AG09319 (cell line): ENCODE measurements at regions not wholly inside any gene's neighbourhood (a gene's known extent, or its start where the extent isn't known, plus 50 kb on each side); places are given as distances from the start of the nearest gene placed in this dataset.

Experiments
- DNase-seq: peaks from one replicate; pipeline ENCODE4 v3.0.0-alpha.2; 2010; ENCODE audit warnings: low read depth; ENCODE audit errors: extremely low read depth
- TF ChIP-seq, protein P1 (sequence below): IDR thresholded peaks from 2 replicates; pipeline ENCODE4 v1.5.1; 2011; ENCODE audit warnings: low read depth, mild to moderate bottlenecking, inconsistent platforms, low read length, moderate library complexity

DNA sequence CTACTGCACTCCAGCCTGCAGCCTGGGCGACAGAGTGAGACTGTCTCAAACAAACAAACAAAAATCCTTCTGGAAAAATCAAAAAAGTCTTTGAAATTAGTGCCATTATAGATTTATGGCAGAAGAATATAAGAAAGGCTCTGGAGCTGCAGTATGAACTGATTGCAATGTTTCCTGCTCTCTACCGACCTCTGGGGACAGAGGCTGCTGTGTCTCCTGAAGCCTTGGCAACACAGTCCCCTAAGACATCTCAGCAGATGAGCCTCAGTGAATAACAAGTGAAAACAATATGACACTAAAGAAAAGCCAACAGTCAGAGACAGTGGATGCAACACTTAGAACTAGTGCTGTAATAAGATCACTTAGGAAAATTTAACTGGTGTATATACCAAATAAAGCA is 494.9 kb upstream of the LRATD1 start:
- DNase-seq: no peak
- TF ChIP-seq, protein P1, sequence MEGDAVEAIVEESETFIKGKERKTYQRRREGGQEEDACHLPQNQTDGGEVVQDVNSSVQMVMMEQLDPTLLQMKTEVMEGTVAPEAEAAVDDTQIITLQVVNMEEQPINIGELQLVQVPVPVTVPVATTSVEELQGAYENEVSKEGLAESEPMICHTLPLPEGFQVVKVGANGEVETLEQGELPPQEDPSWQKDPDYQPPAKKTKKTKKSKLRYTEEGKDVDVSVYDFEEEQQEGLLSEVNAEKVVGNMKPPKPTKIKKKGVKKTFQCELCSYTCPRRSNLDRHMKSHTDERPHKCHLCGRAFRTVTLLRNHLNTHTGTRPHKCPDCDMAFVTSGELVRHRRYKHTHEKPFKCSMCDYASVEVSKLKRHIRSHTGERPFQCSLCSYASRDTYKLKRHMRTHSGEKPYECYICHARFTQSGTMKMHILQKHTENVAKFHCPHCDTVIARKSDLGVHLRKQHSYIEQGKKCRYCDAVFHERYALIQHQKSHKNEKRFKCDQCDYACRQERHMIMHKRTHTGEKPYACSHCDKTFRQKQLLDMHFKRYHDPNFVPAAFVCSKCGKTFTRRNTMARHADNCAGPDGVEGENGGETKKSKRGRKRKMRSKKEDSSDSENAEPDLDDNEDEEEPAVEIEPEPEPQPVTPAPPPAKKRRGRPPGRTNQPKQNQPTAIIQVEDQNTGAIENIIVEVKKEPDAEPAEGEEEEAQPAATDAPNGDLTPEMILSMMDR: no peak

DNA sequence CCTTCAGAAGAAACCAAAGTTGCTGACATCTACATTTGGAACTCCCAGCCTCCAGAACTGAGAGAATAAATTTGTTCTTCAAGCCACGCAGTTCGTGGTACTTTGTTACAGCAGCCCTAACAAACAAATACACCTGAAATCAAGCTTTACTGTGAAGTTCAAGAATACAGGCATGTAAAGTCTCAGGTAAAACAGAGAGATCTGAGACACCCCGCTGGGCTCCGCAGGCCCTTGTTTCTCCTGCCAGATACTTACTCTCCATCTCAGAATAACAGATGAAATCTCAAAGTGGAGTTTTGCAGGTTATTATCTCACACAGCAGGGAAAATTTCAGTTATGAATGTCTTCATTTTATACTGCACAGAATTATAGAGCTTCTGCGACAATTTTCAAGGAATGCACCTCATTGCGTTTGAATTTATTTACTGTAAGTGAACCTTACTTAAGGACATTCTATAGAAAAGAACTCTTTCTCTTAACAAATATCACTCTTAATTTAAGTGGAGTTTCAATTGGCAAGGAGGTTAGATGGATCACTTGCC is 492.4 kb upstream of the LRATD1 start:
- TF ChIP-seq, protein P1: no peak
- no peak for DNase-seq

- TF ChIP-seq, protein P1: no peak
- no peak for DNase-seq
Observed at GRCh38 chr2:14143435-14143834, 489.1 kb upstream of the LRATD1 start.

- no peak for DNase-seq
- TF ChIP-seq, protein P1: no peak
Observed at GRCh38 chr2:14148216-14148615, 484.3 kb upstream of the LRATD1 start.

GRCh38 chr2:14157816-14158215 is 474.7 kb upstream of the LRATD1 start:
- TF ChIP-seq, protein P1: no peak
- DNase-seq: no peak

DNA sequence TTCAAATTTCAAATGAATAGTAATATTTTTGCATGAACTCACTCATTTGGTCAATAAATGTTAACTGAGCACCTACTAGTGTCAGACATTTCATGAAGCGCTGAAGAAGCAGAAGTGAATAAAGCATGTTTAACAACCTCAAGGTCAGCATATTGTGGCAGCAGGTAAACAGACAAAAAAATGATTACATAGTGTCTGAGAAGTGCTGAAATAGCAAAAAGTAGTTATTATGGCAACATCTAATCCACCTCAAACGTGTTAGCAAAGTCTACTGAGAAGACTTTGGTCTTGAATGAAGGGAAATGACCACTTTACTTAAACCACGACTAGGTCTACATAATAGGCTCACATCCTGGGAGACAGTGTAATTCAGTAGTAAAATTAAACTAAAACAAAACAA is 452.2 kb upstream of the LRATD1 start:
- TF ChIP-seq, protein P1: no peak
- DNase-seq: no peak

- DNase-seq: no peak
- TF ChIP-seq, protein P1: no peak
Observed at GRCh38 chr2:14182227-14182946, 450.1 kb upstream of the LRATD1 start.
